ENCODE measurements at regions not wholly inside any gene's neighbourhood (a gene's known extent, or its start where the extent isn't known, plus 50 kb on each side); places are given as distances from the start of the nearest gene placed in this dataset.

GRCh38 chr2:128548461-128548891, 229.8 kb upstream of the HS6ST1 start:
- H3K27ac ChIP-seq, result no peak overlapping the region
- DNase-seq (ENCODE audit: low spot score), result no peak
- no peak for TF ChIP-seq CTCF (IDR thresholded peaks at IDR 0.05)
- no peak for TF ChIP-seq POLR2A (IDR thresholded peaks at IDR 0.05)
- TF ChIP-seq POLR2AphosphoS5 (IDR thresholded peaks at IDR 0.05), result no peak
- H3K36me3 ChIP-seq, result no peaks in the 10 kb centered on the region
- H3K4me3 ChIP-seq, result no peak overlapping the region
- no peaks in the 10 kb centered on the region for H3K4me1 ChIP-seq (replicated peaks)
- intact Hi-C loops (cut with DNase I), result no loop called here
- WGBS, result 94% methylated on average over 9 of the region's 9 CpGs
- no peaks in the 10 kb centered on the region for H3K9me3 ChIP-seq
- no peaks in the 10 kb centered on the region for H3K27me3 ChIP-seq (replicated peaks; ENCODE audit: insufficient read depth)

- H3K9me3 ChIP-seq, result no peaks in the 10 kb centered on the region
- 97% methylated on average over 5 of the region's 5 CpGs for WGBS
- H3K36me3 ChIP-seq, result no peaks in the 10 kb centered on the region
- no peak for DNase-seq (ENCODE audit: low spot score)
- H3K4me3 ChIP-seq, result no peak overlapping the region
- intact Hi-C loops (cut with DNase I), result no loop called here
- H3K27me3 ChIP-seq (replicated peaks; ENCODE audit: insufficient read depth), result no peaks in the 10 kb centered on the region
- no peaks in the 10 kb centered on the region for H3K4me1 ChIP-seq (replicated peaks)
- no peak for TF ChIP-seq CTCF (IDR thresholded peaks at IDR 0.05)
- TF ChIP-seq POLR2AphosphoS5 (IDR thresholded peaks at IDR 0.05), result no peak
- no peak for TF ChIP-seq POLR2A (IDR thresholded peaks at IDR 0.05)
- H3K27ac ChIP-seq, result no peak overlapping the region
Measured at GRCh38 chr2:128549094-128549493, 230.4 kb upstream of the HS6ST1 start.

GRCh38 chr2:128549646-128550260, 231.1 kb upstream of the HS6ST1 start:
- Histone ChIP-seq H3K27me3 (replicated peaks; ENCODE audit: insufficient read depth) (no peaks in the 10 kb centered on the region), H3K9me3 (no peaks in the 10 kb centered on the region), H3K36me3 (no peaks in the 10 kb centered on the region), H3K4me3 (no peak overlapping the region), H3K4me1 (replicated peaks) (no peaks in the 10 kb centered on the region), H3K27ac (no peak overlapping the region)
- no peak for DNase-seq (ENCODE audit: low spot score)
- WGBS, result 79% methylated on average over 11 of the region's 11 CpGs
- TF ChIP-seq CTCF (IDR thresholded peaks at IDR 0.05) (no peak), POLR2A (IDR thresholded peaks at IDR 0.05) (no peak), POLR2AphosphoS5 (IDR thresholded peaks at IDR 0.05) (no peak)
- intact Hi-C loops (cut with DNase I), result no loop called here

- no peak overlapping the region for H3K4me3 ChIP-seq
- TF ChIP-seq POLR2AphosphoS5 (IDR thresholded peaks at IDR 0.05), result peak; percentile 9
- no peak for TF ChIP-seq CTCF (IDR thresholded peaks at IDR 0.05)
- no peaks in the 10 kb centered on the region for H3K36me3 ChIP-seq
- 76% methylated on average over 6 of the region's 6 CpGs for WGBS
- no peaks in the 10 kb centered on the region for H3K4me1 ChIP-seq (replicated peaks)
- DNase-seq (ENCODE audit: low spot score), result no peak
- H3K27me3 ChIP-seq (replicated peaks; ENCODE audit: insufficient read depth), result no peaks in the 10 kb centered on the region
- intact Hi-C loops (cut with DNase I), result no loop called here
- no peak overlapping the region for H3K27ac ChIP-seq
- no peaks in the 10 kb centered on the region for H3K9me3 ChIP-seq
Measured at GRCh38 chr2:128550389-128550788, 231.7 kb upstream of the HS6ST1 start.

- H3K4me3 ChIP-seq, result no peak overlapping the region
- H3K27ac ChIP-seq, result no peak overlapping the region
- DNase-seq (ENCODE audit: low spot score), result no peak
- no peaks in the 10 kb centered on the region for H3K27me3 ChIP-seq (replicated peaks; ENCODE audit: insufficient read depth)
- no peaks in the 10 kb centered on the region for H3K9me3 ChIP-seq
- H3K36me3 ChIP-seq, result no peaks in the 10 kb centered on the region
- WGBS, result 95% methylated on average over 9 of the region's 9 CpGs
- intact Hi-C loops (cut with DNase I), result no loop called here
- TF ChIP-seq POLR2AphosphoS5 (IDR thresholded peaks at IDR 0.05) (no peak), POLR2A (IDR thresholded peaks at IDR 0.05) (no peak), CTCF (IDR thresholded peaks at IDR 0.05) (no peak)
- no peaks in the 10 kb centered on the region for H3K4me1 ChIP-seq (replicated peaks)
Measured at GRCh38 chr2:128550801-128551416, 232.2 kb upstream of the HS6ST1 start.

All from prostate gland (tissue), 2 donors.